HPDE6-E6E7 (cell line): ENCODE measurements at regions not wholly inside any gene's neighbourhood (a gene's known extent, or its start where the extent isn't known, plus 50 kb on each side); places are given as distances from the start of the nearest gene placed in this dataset.
"Not testable (repeated sequence)": the region's sequence is repeated elsewhere in the genome, so short reads cannot be mapped to it uniquely, and the experiment has no call there.

Experiments used
- DNase-seq: peaks from one replicate; pipeline ENCODE4 v3.0.0; 2011; ENCODE audit warnings: missing footprints; ENCODE audit errors: extremely low spot score

- no peak for DNase-seq
Measured at GRCh38 chr10:84571146-84571545, 242.8 kb downstream of the CCSER2 start.

GRCh38 chr10:84574102-84574501 is 245.7 kb downstream of the CCSER2 start:
- no peak for DNase-seq

- no peak for DNase-seq
Measured at GRCh38 chr10:84581976-84582375, 253.6 kb downstream of the CCSER2 start.

GRCh38 chr10:84583501-84583900 is 255.1 kb downstream of the CCSER2 start:
- DNase-seq, result no peak

GRCh38 chr10:84587789-84588188 is 259.4 kb downstream of the CCSER2 start:
- DNase-seq, result no peak

- DNase-seq, result no peak
Measured at GRCh38 chr10:84588426-84588825, 260.0 kb downstream of the CCSER2 start.

- no peak for DNase-seq
Measured at GRCh38 chr10:84588971-84589370, 260.6 kb downstream of the CCSER2 start.

- DNase-seq, result no peak
Measured at GRCh38 chr10:84589526-84590205, 261.3 kb downstream of the CCSER2 start.

- no peak for DNase-seq
Measured at GRCh38 chr10:84590327-84591193, 262.2 kb downstream of the CCSER2 start.

GRCh38 chr10:84593506-84593905 is 265.1 kb downstream of the CCSER2 start:
- no peak for DNase-seq

GRCh38 chr10:84596585-84596984 is 268.2 kb downstream of the CCSER2 start:
- no peak for DNase-seq

GRCh38 chr10:84599254-84599653 is 270.9 kb downstream of the CCSER2 start:
- DNase-seq, result no peak

- no peak for DNase-seq
Measured at GRCh38 chr10:84600947-84601346, 272.6 kb downstream of the CCSER2 start.

- DNase-seq, result not testable (repeated sequence)
Measured at GRCh38 chr10:84602543-84602942, 274.2 kb downstream of the CCSER2 start.

GRCh38 chr10:84603971-84604370 is 275.6 kb downstream of the CCSER2 start:
- DNase-seq, result no peak

GRCh38 chr10:84605802-84606201 is 277.4 kb downstream of the CCSER2 start:
- no peak for DNase-seq

GRCh38 chr10:84606428-84606827 is 278.0 kb downstream of the CCSER2 start:
- DNase-seq, result no peak

- DNase-seq, result no peak
Measured at GRCh38 chr10:84607044-84607443, 278.7 kb downstream of the CCSER2 start.

- DNase-seq, result no peak
Measured at GRCh38 chr10:84607523-84607922, 279.1 kb downstream of the CCSER2 start.

GRCh38 chr10:84608126-84608525 is 279.7 kb downstream of the CCSER2 start:
- DNase-seq, result no peak

GRCh38 chr10:84613336-84614021 is 285.1 kb downstream of the CCSER2 start:
- peak; percentile 59 for DNase-seq

GRCh38 chr10:84626397-84627087 is 298.2 kb downstream of the CCSER2 start:
- no peak for DNase-seq
